GM18951 (cell line): ENCODE measurements at regions not wholly inside any gene's neighbourhood (a gene's known extent, or its start where the extent isn't known, plus 50 kb on each side); places are given as distances from the start of the nearest gene placed in this dataset.

Experiments
- POLR2A ChIP-seq: IDR thresholded peaks from 4 replicates; pipeline ENCODE4 v1.6.1; 2011; ENCODE audit warnings: mild to moderate bottlenecking; ENCODE audit not compliant: insufficient read length, insufficient read depth; ENCODE audit errors: extremely low read depth
- in situ Hi-C: fragments of 300-500 bp; cut with MboI; formaldehyde crosslinking; loops from one replicate; pipeline ENCODE4 v1.12.0; 2022; ENCODE audit warnings: low sequenced_read_pairs, mixed read lengths, inconsistent platforms; ENCODE audit not compliant: unreplicated experiment

DNA sequence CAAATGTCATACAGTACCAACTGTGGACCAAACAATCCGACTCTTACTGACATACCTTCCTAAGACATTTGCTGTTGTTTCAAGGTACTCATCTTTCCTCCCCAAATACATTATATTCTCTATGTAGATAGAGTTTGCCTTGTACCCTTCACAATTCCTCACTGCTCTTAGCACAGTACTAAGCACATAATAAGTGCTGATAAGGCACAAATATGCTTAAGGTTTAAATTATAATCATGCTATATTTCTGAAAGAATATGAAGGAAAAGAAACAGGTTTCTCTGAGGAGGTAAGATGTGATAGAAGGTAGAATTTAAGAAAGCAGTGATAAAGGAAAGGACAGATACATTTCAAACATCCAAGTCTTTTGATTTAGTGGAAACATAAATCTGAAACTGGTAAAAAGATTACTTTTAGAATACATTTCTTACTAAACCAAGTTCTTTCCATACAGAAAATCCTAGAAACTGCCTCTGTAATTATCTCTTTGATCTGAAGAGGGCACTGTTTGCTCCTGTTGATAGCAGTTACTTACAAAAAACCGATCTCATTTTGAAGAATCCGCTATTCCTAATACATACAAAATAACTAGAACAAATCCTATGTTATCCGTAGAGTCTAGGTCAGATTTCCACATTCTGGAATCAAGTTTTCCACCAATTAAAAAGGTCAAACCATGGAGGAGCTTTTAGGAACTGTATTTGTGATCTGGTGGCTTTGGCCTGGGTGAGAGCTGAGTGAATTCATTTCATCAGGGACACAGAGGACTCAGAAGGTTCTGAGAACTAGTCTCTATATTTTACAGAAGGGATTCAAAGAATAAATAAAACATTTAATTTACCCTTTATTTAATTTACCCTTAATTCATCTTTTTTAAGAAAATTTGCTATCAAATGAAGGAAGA, 311.9 kb downstream of the DAD1 start:
- in situ Hi-C loops: no loop called here
- no peak for TF ChIP-seq POLR2A

DNA sequence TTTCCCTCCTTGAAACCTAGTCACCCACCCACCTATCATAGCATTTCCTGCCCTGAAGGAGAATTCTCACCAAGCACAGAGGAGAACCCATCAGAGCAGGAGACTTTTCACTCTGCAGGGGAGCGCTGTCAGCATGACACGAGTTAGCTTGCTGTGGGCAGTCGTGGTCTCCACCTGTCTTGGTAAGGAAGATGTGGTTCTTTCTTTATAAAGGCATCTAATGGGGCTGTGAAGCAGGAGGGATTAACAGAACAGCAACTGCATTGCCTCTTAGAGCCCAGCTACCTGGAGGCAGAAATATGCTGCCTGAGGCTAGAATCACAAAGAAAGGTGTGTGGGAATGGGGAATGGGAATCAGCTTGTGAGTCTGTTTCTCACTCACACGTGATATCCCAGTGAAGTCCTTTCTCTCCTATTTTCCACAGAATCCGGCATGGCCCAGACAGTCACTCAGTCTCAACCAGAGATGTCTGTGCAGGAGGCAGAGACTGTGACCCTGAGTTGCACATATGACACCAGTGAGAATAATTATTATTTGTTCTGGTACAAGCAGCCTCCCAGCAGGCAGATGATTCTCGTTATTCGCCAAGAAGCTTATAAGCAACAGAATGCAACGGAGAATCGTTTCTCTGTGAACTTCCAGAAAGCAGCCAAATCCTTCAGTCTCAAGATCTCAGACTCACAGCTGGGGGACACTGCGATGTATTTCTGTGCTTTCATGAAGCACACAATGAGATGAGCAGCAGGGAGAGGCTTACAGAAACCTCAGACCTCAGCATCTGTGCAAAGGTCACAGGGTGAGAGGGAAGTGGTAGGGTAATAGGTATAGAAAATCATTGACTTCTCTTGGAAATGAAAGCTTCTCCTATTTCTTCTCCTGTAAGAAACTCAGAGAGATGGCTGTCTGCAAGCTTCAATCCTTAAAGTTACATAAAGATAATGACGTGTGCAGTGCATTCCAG, 316.9 kb downstream of the DAD1 start:
- in situ Hi-C loops: no loop called here
- no peak for TF ChIP-seq POLR2A

DNA sequence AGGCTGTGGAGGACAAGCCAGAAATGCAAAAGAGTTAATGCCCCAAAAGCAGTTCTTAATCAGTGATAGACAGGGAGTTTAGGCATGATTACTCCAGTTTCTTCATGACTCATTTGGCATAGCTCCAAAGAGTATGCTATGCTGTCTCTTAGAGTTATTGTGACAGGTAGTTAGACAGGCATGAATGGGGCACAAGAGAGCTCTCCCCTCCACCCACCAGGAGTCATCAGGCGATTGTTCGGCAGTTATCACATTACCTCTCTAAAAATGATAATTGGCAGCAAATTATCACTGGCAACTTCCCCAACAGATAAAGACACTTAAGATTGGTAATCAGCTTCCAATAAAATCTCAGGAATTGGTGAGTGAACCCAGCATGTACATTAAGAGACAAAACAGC, 320.1 kb downstream of the DAD1 start:
- in situ Hi-C loops: no loop called here

GRCh38 chr14:22266683-22267082, 322.3 kb downstream of the DAD1 start:
- no peak for TF ChIP-seq POLR2A
- in situ Hi-C loops: no loop called here

More for the DNA sequence above, 320.1 kb downstream of the DAD1 start:
- TF ChIP-seq POLR2A: no peak

DNA sequence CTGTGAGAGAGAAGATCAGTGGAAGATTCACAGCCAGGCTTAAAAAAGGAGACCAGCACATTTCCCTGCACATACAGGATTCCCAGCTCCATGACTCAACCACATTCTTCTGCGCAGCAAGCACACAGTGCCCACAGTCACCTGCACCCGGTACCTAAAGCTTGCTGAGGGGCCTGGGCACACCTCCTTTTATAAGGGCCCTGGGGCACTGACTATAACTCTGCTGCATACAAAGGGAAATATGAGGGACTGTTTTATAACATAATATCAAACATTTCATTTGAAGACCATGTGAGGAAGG, 322.9 kb downstream of the DAD1 start:
- TF ChIP-seq POLR2A: no peak
- in situ Hi-C loops: no loop called here

GRCh38 chr14:22265319-22266141, 323.5 kb downstream of the DAD1 start:
- in situ Hi-C loops: no loop called here
- TF ChIP-seq POLR2A: no peak

DNA sequence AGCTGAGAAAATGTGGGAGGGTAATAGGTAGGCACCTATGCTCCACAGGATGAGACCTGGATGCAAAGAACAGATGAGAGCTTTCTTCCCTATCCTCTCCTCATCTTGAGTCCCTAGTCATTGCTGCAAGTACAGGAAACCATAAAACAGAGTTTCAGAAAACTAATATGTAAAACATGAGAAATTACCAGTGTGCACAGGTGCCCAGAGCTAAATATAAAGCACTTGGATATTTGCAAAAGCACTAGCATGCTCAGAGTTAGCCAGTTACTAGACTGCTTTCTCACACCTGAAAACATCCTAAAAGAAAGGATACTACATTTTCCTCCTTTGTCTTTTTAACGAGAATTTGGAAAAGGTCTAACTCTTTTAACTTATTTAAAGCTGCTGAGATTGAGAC, 324.3 kb downstream of the DAD1 start:
- no peak for TF ChIP-seq POLR2A
- in situ Hi-C loops: no loop called here

DNA sequence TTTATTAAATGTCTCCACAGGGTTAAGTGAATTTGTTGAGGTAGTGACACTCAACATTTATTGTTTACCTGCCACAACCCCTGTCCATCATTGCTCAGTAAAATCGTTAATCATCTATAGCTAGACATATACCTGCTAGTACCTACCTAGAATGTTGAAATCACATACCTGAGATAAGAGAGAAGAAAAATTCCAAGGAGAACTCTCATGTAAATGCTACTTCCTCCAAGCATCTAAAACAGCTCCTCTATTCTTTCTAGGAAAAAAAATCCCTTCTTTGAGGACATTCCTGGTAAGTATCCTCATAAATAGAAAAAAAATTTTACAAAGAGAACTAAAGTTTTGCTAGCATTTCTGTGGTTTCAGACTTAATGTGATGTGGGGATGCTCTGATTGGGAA, 325.1 kb downstream of the DAD1 start:
- in situ Hi-C loops: no loop called here
- TF ChIP-seq POLR2A: no peak

DNA sequence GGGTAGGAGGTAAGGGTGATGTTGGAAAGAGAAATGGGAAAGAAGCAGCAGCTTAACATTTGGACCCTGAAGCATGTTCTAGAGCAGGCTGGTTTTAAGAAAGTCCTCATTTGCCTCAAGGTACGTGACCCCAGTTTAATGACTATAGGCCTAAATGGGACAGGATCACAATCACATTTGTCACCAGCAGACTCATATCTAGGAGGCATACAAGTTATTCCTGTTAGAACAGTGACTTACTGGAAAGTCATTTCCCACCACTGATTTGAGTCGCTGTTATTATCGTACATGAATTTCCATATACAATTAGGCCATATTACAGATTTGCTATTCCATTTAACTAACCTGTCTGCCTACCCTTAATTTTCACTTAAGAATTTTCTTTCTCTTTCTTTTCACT, 326.1 kb downstream of the DAD1 start:
- in situ Hi-C loops: no loop called here
- TF ChIP-seq POLR2A: no peak

DNA sequence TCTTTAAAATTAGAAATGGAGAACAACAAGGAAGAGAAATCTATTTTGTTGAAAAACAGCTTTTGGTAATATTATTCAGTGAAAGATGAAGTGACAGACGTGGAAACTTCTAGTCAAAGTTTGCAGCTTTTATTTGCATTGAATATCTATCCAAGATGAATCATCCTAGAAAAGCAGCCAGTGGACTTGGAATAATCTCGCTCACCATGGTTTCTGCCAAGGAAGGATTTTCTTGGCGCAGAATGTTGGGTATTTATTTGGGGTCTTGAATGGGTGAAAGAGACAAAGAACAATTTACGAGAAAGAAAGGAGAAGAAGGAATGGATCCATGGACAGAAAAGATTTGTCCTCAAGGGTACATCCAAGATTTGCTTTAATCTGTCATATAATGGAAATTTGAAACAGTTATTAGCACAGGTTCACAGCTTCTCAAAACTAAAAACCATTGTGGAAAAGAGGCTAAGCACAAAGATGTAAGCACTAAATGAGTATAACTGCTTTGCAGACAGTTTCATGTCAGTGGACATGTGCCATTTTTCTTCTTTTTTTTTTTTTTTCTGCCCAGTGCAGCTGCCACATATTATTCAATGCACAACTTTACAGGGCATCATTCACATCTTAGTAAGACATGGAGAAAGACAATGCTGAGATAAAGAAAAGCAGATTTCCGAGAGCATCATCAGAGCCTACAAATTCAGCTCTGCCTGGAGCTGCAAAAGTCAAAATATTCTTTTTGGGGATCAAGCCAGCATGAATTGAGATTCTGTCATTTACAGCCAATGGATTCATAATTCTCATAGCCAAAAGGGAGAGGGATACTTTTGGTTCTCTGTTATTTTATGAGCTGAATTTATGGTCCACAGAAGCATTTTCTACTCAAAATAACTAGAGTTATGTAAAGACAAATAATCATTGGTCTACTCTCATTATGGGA, 333.7 kb downstream of the DAD1 start:
- in situ Hi-C loops: no loop called here
- TF ChIP-seq POLR2A: no peak

- in situ Hi-C loops: no loop called here
- no peak for TF ChIP-seq POLR2A
Measured at GRCh38 chr14:22252686-22253085, 336.3 kb downstream of the DAD1 start.

DNA sequence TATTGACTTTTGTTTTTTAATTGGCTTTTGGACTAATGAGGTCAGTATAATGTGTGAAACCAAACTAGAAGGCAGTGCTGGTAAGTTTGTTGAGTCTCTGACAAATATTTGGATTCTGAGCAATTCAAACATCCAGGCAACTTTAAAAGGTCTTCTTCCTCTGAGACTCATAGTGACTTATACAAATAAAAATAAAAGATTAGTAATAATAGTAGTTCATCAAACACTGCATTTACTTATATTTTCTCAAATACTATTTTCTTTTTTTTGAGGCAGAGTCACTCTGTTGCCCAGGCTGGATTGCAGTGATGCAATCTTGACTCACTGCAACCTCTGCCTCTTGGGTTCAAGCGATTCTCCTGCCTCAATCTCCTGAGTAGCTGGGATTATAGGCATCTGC, 337.9 kb downstream of the DAD1 start:
- no peak for TF ChIP-seq POLR2A
- in situ Hi-C loops: no loop called here
